GF-D8 (cell line): ENCODE measurements at regions not wholly inside any gene's neighbourhood (a gene's known extent, or its start where the extent isn't known, plus 50 kb on each side); places are given as distances from the start of the nearest gene placed in this dataset.

ENCODE experiments used
- DNase-seq: peaks from one replicate; lab custom pipeline; 2025; lab: John Stamatoyannopoulos, UW

DNA sequence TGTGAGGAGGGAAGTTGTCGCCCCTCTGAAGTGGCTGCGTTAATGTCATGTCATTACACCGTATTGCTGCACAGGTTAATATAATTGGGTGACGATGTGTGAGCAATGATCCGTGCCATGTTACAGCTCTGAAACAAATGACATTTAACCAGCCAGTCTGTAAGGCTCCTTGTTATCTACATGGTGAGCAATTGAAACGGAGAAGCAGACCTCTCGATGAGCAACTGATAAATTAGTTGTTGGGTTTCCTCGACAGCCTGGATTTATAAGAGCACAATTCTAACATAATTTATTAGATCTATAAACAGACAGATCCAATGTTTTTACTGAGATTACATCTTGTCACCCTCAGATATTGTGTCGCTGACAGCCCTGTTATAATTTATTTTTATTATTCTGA is 49.9 kb upstream of the MAFB start:
- no peak for DNase-seq

DNA sequence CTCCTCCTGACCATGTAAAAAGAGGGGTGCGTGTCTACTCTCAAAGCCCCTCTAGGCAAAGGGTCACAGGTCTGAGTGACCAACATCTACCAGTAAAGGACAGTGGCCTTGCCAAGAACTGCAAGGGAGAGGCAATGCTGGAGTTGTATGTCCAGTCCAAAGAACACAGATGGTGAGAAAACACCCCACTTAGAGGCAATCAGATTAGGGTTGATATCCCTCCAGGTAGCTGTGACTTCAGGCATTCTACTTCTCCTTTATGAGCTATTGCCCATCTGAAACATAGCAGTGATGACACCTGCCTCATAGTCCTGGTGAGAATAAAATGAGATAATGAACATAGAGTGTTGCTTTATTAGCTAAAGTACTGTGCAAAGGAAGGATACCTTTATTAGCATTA is 50.8 kb upstream of the MAFB start:
- no peak for DNase-seq

DNA sequence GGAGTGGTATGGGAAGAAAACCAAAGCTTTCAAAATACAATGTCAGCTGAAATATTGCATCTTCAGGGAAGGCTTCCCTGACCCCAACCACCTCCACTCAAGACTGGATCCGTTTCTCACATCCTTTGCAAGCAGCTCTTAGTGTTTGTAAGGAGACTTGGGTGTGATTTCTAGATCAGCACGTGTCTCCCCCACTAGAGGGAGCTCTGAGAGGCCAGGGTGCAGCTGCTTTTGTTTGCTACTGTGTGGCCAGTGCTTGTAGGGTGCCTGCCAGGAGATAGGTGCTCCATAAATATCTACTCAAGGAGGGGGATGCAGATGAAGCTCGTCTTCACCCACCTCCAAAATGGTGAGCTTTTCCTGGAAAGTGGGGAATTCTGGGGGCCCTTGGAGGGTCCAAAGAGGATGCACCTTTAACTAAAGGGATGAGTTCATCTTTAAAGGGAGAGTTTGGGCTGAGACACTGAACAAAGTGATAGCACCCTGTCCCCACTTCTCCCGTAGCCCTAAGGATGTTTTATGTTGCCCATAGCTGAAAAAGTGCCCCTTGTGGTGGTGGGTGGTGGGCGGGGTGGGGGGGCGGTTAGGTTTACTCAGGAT is 52.6 kb upstream of the MAFB start:
- no peak for DNase-seq

DNA sequence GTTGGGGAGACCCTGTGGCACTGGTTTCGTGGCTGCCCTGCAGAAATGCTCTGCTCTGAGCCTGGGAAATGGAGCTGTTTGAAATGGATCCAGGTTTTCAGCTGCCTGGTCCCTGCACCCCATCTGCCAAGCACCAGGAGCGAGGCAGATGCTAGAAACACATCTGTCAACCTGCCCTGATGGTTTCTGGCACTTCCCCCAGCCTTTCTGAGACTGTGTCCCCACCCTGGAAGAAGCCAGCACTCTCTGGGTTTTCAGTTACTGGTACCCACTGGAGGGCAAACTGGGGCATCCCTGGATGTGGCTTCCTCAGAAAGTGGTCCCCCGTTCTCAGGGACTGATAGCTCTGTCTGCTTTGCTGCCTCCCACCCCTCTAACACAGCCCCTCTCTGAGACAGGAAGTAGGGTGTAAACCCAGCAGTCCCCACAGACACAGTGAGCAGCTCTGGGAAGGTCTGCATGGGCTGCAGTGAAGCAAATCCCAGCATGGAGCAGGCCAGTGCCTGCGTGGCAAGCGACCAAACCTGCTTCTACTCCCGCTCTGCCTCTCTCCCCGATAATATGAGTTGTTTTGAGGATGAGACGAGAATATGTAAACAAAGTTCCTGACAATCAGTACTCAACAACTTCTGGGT is 54.2 kb upstream of the MAFB start:
- DNase-seq, result no peak

DNA sequence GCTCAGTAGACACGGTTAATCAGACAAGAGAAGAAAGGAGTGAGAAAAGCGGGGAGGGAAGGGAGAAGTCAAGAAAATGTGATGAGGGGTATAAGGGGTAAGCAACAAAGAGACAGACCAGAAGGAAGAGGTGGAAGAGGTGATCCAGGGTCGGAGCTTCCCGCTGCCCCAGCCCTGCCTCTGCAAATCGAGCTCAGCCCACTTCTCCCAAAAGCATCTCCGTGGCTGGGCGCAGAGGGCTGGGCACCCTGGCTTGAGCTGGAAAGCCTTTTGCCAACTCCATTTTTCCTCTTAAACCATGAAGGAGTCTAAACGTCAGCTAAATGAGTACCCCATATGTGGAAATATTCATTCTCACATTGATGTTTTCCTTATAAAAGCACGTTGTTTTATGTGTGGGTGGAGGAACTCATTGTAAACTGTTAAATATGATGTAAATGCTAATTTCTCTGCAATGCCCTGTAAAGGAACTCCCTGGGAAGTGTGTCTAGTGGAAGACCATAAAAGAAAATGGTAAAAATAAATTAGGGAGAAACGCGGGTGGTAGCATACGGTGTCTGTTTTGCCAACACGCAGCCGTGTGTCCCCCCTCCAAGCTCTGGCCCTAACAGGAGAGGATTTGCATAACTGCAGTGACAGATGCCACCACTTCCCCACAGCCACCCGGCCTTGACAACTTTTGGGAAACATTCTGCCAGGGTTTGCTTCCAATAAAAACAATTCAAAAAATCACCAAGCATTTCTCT is 55.2 kb upstream of the MAFB start:
- no peak for DNase-seq

DNA sequence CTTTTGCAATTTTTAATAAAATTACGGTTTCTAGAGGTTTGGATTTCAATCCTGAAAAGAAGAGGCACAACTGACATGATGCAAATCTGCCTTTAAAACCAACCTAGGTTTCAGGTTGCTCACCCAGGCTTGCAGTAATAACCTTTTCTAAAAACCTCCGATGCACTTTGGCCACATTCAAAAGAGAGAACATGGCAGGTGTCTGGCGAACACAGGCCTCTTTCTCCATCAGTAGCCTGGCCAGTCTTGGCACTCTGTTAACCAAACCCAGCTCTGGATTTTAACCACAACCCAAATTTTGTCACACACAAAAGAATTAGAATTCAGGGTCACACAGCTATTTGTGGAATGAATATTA is 55.8 kb upstream of the MAFB start:
- DNase-seq, result no peak

DNA sequence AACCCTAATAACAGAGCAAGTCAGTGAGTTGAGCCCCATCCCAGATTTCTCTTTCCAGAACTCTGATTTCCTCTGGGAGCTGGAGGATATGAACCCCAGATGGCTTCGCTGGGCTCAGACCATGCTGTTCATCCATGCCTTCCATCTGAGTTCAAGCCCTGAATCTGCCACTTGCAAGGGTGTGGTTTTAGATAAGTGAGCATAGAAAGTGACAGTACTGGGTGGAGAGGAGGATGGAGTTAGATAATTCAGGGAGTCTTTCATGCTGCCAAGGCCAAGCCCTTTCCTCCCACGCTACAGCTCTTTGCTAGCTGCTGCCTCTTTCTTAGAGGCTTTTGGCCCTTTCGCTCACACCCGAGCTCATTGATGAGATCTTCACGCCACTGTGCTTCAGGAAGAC is 57.2 kb upstream of the MAFB start:
- DNase-seq, result no peak

DNA sequence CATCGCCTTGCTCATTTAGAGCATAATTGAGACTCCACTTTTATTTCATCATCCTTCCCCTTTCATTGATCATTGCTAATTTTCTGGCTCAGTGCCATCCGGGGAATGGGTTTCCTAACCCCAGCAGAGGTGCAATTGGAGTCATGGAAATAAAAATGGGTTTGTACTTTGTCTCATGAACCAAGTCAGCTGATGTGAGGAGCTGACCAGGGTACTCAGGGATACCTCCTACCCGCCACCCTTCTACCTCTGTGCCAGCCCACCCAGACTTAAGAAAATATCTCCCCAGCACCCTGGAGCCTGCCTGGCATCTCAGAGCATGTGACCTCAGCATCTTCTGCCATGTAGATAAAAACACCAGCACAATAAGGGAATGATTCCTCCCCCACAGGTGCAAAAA is 59.1 kb upstream of the MAFB start:
- no peak for DNase-seq

DNA sequence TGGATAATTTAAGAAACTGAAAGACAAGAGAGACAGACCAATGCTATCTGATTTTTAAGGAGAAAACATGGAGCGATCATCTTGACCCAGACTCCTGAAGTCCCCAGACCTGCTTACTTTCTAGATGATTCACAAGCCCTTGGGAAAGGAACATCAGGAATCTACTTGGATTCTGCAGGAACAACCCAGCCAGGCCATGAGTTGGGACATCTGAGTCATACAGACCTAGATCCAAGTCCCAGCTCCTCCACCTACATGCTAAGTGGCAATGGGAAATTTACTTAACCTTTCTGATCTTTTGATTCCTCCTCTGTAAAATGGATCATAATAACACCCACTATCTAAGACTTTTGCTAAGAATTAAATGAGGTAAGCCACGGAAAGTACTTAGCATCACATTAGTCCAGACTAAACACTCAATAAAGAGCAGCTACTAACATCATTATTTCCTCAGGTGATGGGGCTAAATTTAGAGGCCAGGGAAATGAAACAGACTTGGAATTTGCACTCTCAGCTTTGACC is 61.0 kb upstream of the MAFB start:
- no peak for DNase-seq

DNA sequence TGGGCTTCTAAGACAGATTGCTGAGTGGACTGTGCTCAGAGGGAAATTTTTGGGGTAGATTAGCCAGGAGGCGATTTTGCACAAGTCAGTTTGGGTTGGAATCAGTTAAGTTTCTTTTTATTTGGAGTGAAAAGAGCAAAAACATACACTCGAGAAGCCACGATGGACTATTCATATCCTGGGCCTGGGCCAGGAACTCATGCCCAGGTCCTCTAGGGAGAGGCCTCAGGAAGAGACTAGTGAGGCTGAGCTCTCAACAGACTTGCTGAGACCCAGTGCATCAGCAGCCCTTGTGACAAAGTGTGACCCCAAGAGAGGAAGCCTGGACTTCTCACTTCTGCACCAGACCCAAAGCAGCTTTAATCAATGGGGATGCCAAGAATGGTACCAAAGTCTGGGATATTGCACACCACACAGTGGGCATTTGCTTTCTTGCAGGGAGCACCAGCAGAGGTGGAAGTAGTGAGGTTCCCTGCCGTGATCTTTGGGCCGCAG is 61.6 kb upstream of the MAFB start:
- no peak for DNase-seq

DNA sequence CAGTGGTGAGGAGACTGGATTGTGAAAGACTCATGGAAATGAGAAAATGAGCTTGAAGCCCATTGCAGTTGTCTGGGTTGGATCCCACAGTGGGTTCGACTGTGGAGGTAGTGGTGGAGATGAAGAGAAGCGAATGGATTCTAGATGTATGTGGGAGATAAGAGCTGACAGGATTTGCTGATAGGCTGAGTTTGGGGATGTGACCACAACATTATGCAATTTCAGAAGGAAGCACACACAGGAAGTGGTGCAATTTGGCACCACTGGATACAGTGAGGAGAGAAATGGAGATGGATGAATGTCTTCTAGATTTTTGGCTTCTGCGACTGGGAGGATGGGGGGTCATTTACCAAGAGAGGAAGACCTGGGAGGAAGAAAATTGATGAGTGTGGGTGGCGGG is 64.4 kb upstream of the MAFB start:
- no peak for DNase-seq

DNA sequence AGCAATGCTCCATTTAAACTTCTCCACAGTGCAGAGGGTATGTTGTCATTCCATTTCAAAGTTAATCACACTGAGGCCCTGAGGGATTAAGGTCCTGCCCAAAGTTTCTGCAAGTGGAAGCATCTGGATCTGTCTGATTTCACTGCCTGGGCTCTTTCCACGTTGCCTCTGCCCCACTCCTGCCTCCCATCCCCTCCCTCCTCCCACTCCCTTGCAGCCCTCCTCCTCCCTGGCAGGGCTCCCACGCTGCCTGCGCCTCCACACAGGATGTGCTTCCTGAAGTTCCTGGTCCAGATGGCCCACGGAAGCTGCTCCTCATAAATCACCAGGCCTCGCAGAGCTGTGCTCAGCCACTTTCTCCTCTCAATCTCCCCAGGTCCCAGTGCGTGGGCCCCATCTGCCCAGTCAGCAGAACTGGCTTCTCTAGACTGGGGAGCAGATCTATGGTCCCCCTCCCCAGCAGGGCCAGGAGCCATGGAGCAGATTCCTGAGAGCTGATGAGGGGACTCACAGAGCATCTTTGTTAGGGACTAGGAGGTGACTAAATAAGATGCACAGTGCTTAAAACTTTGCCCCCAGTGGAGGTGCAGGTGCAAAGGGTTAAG is 65.4 kb upstream of the MAFB start:
- DNase-seq, result no peak

DNA sequence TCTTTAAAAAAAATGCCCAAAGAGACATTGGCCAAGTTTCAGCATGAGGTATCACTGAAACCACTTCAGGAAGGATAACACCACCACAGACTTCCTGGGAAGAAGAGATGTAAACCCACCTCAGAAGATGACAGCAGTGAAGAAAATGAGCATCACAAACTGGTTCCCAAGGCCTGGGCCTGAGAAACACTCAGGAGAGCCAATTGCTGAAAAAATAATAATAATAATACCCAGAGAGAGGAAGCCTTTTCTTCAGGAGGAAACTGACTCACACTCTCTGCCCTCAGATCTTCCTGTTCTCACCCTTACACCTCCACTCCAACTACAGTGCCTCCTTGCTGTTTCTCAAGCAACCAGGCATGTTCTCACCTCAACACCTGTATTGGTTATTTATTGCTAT is 68.1 kb upstream of the MAFB start:
- no peak for DNase-seq

DNA sequence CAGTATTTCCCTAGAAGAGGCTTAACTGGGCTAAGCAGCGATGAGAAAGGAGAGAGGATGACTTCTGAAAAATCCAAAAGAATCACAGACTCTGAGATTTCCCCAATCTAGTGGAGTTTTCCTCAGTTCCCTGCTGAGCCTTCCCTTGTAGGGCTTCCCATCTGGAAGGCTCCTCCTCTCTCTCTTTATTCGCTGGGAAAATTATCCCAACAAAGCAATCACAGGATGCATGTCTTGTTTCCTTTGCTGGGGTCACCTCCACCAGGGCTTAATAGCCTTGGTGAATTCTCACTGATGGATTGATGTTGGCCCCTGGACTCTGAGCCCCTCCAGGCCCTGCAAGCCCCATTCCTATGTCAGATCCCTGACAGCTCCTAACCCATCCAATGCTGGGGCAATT is 69.8 kb upstream of the MAFB start:
- no peak for DNase-seq

DNA sequence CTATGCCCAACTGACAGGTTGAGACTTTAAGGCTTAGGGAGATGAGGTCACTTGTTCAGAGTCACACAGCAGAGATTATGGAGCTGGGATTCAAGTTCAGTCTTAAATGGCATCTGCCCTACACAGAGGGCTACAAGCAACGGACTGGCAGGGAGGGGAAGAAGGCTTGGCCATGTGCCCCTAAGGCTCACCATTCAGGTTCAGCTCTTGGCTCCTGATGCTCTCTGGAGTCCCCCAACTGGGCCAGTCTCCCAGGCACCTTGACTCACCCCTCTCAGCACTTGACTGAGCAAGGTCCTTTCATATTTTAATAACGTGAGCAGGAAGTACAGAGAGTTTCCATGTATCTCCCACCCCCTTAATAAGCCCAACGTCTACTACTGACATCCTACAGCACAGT is 71.4 kb upstream of the MAFB start:
- no peak for DNase-seq

DNA sequence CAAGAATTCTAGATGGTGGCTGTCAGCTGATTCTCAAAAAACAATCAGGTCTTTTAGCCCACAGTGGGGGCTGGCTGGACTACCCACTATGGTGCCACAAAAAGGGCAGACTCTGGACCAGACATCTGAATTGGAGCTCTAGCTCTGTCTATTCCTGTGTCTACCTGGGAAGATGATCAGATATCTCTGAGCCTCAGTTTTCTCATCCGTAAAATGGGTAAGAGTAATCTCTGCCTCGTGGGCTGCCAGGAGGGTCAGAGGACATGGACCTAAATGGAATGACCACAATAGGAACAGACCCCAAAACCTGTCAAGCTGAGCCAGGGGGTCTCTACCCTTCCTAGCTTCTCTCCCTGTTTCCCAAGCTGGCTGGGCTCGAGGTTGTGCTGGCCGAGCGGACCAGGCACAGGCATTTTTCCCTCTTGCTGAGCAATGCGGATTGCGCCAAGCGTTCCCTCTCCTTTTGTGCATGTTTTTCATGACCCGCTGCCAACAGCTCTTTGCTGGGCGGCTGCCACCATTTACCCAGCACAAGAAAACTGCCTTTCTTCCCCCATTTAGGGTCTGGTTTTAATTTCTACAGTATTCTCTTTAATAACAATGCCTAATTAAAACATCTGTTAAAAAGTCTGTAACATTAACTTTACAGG is 74.7 kb upstream of the MAFB start:
- DNase-seq, result no peak

DNA sequence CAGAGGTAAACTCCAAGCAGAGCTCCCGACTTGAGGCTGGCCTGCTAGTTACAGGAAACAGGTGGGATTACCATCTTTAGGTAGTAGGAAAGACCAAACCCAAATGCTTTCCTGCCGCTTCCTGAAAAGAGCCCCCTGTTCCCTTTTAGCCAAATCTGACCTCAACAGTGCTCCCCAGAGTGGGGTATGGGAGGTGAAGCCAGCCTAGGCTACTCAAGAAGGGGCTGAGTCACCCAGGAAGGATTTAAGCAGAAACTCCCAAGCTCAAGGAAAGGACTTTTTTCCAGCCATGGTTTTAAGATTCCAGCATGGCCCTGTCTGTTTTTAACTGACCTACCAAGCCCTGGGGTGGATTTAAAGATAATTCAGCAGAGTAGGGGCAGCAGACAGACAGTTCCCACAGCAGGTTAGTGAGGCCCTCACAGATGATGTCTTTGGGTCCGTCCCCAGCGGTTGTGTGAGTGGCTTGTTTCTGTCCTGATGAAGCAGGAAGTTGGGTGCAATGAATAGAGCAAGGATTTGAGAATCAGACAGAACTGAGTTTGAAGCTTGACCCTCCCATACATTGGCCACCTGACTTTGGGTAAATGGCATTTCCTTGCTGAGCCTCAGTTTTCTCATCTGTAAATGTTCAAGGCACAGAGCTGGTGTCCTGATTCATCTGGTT is 76.9 kb upstream of the MAFB start:
- DNase-seq, result no peak

DNA sequence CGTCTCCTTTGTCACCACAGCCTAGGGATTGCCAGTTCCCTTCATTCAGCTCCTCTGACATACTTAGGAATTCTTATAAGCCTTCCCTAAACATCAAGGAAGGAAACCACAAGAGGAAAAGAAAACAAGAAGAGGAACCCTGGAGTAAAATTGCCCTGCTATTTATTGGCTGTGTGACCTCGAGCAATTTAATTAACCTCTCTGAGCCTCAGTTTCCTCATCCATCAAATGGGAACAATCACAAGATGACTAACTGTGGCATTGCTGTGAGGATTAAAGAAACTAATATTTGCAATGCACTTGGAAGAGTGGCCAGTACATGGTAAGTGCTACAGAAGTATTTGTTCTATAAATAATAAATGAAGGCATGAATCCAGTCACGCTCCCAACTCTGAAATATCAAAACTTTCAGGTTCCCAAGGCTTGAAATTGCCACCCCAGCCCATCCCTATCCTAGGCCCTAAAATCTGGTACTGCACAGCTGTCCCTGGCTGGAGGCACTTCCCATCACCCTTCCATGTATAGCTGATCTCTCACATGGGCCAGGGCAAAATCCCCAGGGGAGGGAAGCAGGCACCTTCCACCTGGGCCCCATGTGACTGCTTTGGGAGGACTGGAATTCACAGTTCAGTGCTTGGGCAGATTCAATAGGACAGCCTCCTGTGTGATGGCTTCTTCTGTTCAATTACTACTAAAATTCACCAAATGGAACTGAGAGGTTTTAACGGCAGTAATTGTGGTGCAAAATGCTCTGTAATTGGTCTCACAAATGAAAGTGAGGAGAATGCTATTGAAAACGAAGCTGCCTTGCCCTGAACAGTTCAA is 78.0 kb upstream of the MAFB start:
- DNase-seq, result no peak

DNA sequence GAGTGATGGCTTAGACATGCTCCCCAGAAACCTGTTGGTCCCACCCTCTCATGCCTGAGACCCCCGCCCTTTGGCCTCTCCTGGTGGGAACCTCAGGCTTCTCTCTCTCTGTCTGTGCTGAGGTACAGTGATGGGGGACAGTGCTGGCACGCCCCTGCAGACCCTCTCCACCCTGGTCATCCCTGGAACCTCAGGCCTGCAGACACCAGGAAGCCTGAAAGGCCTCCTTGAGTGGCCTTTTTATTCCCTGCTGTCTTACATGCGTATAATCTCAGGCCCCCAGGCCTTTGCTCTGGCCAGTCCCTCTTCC is 78.5 kb upstream of the MAFB start:
- DNase-seq, result no peak

DNA sequence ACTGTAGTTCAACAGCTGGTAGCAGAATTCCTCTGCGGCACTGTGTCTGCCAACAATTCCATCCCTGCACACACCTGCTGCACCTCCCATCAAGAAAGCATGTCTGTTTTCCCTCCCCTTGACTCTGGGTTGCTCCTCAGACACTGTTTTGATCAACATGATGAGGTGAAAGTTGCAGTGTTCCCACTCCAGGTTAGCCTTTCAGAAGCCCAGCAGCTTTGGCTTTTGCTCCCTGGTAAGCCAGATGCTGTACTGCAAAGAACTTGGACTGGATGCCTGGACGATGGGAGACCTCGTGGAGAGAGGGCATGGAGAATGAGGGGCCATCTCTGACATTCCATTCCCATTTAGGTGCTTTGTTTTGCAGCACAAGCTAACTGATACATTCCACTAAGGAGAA is 79.1 kb upstream of the MAFB start:
- DNase-seq, result no peak

DNA sequence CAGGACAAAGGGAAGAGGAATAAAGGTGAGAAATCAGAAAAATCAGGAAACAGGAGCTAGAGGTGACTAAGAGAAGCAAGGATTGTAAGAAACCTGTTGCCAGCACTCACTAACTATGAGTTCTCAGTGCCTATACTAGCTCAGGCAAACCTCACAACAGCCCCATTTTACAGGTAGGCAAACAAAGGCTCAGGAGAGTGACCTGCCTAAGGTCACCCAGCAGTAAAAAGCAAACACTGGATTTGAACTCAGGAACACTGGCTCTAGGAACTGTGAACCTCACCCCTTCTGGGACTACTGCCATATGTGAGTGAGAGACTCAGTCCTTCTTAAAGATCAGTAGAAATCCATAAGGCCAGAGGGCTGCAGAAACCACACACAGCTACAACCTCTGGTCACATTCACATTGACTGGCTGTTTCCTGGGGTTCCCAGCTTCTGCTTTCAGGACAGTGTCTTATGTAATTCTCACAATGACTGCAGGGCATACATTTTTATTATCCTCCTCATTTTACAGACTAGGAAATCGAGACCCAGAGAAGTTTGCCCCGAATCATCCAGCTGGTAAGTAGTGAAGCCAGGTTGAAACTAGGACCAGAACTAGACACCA is 80.7 kb upstream of the MAFB start:
- no peak for DNase-seq
